ENCODE measurements at regions not wholly inside any gene's neighbourhood (a gene's known extent, or its start where the extent isn't known, plus 50 kb on each side); places are given as distances from the start of the nearest gene placed in this dataset.

- TF ChIP-seq AFF4 (CRISPR knock-in tag; IDR thresholded peaks at IDR 0.05; ENCODE audit: borderline replicate concordance) (no peak), ZNF263 (CRISPR knock-in tag; IDR thresholded peaks at IDR 0.05; ENCODE audit: low read depth) (no peak), ZNF317 (CRISPR knock-in tag; IDR thresholded peaks at IDR 0.05; ENCODE audit: borderline replicate concordance, low read depth) (no peak)
Observed at GRCh38 chr12:61797266-61797665, 462.9 kb upstream of the USP15 start (continued).

GRCh38 chr12:61798778-61799177, 461.4 kb upstream of the USP15 start:
- DNase-seq (ENCODE audit: low spot score) (no peak), ATAC-seq (no peak)
- peaks cover 8% of the 10 kb centered on the region for H3K9me3 Mint-ChIP-seq
- no peak for TF ChIP-seq E2F4 (CRISPR knock-in tag; IDR thresholded peaks at IDR 0.05; ENCODE audit: borderline replicate concordance, low read depth)
- TF ChIP-seq AFF4 (CRISPR knock-in tag; IDR thresholded peaks at IDR 0.05; ENCODE audit: borderline replicate concordance) = no peak
- no peak for TF ChIP-seq ZNF219 (CRISPR knock-in tag; IDR thresholded peaks at IDR 0.05; ENCODE audit: borderline replicate concordance)
- TF ChIP-seq CDX4 (CRISPR knock-in tag; IDR thresholded peaks at IDR 0.05; ENCODE audit: borderline replicate concordance) = no peak
- no peak for TF ChIP-seq AR (CRISPR knock-in tag; IDR thresholded peaks at IDR 0.05)
- peaks cover 1% of the 10 kb centered on the region for H3K4me1 Mint-ChIP-seq
- POLR2A ChIA-PET = no interaction called here
- H3K27ac Mint-ChIP-seq = no peak overlapping the region
- no peaks in the 10 kb centered on the region for H3K36me3 Mint-ChIP-seq
- H3K4me3 Mint-ChIP-seq = no peak overlapping the region
- CTCF ChIA-PET = no interaction called here
- no peaks in the 10 kb centered on the region for H3K27me3 Mint-ChIP-seq (ENCODE audit: low read depth)

- ATAC-seq = peak; percentile 70
- ChIA-PET POLR2A (no interaction called here), CTCF (no interaction called here)
- TF ChIP-seq ZNF423 (CRISPR knock-in tag; IDR thresholded peaks at IDR 0.05) (0 out of 2 replicates have a peak, but pooled peaks have one; percentile 25), FOXP4 (CRISPR knock-in tag; IDR thresholded peaks at IDR 0.05) (no peak)
- Mint-ChIP-seq H3K36me3 (peaks cover 32% of the 10 kb centered on the region), H3K4me3 (no peak overlapping the region; the same call in 1 of the 2 replicates), H3K27ac (no peak overlapping the region), H3K4me1 (peaks cover 11% of the 10 kb centered on the region), H3K27me3 (ENCODE audit: low read depth) (no peaks in the 10 kb centered on the region), H3K9me3 (peaks cover 40% of the 10 kb centered on the region)
- DNase-seq (ENCODE audit: low spot score) = no peak
Observed at GRCh38 chr12:61804301-61804700, 455.9 kb upstream of the USP15 start.
